Caco-2 (cell line): ENCODE measurements at regions not wholly inside any gene's neighbourhood (a gene's known extent, or its start where the extent isn't known, plus 50 kb on each side); places are given as distances from the start of the nearest gene placed in this dataset.

Experiments used
- BruUV-seq: library from RNA; stranded (reverse); fragments of 400-500 nt; replicated peaks from 2 replicates; lab custom pipeline; 2021; lab: Mats Ljungman, UMichigan
- CTCF ChIA-PET: fragments of 300-600 bp; sonication (Branson Sonifier 250); formaldehyde crosslinking; loops from one replicate; lab custom pipeline; 2022; ENCODE audit warnings: antibody characterized with exemption; lab: Charles Lee
- POLR2A ChIA-PET: fragments of 300-600 bp; sonication (Branson Sonifier 250); formaldehyde crosslinking; loops from one replicate; lab custom pipeline; 2022; ENCODE audit warnings: antibody characterized with exemption; lab: Charles Lee
- DNase-seq, 2 experiments: peaks; one replicate each; pipeline versions ENCODE4 v3.0.0 to v3.0.0-alpha.2; 2020 to 2022
- H3K27me3 ChIP-seq: replicated peaks from 2 replicates; pipeline ENCODE4 v1.6.0; 2011; ENCODE audit warnings: low read length; ENCODE audit not compliant: control insufficient read depth, insufficient read depth
- H3K36me3 ChIP-seq: 2 replicates; pipeline ENCODE4 v1.5.1; 2011; ENCODE audit warnings: low read length; ENCODE audit not compliant: control insufficient read depth, insufficient read depth
- H3K4me1 ChIP-seq: fragments of 250-450 bp; sonication (Bioruptor Pico); 2 replicates; pipeline ENCODE4 v1.5.1; 2020; ENCODE audit warnings: mild to moderate bottlenecking
- H3K4me3 ChIP-seq: 2 replicates; pipeline ENCODE4 v1.5.1; 2011; ENCODE audit warnings: low read depth, mild to moderate bottlenecking, control low read depth, low read length
- H3K9me3 ChIP-seq: fragments of 250-450 bp; sonication (Bioruptor Pico); 2 replicates; pipeline ENCODE4 v1.5.1; 2020; ENCODE audit warnings: mild to moderate bottlenecking, moderate library complexity
- H3K27ac Mint-ChIP-seq: one replicate; pipeline ENCODE4 v1.8.0; 2022; ENCODE audit warnings: mixed read lengths; ENCODE audit not compliant: unreplicated experiment
- H3K27me3 Mint-ChIP-seq: one replicate; pipeline ENCODE4 v1.8.0; 2022; ENCODE audit warnings: mixed read lengths; ENCODE audit not compliant: insufficient read depth, unreplicated experiment
- H3K36me3 Mint-ChIP-seq: one replicate; pipeline ENCODE4 v1.8.0; 2022; ENCODE audit warnings: mild to moderate bottlenecking, mixed read lengths; ENCODE audit not compliant: insufficient read depth, unreplicated experiment
- H3K4me1 Mint-ChIP-seq: one replicate; pipeline ENCODE4 v1.8.0; 2022; ENCODE audit warnings: low read depth, mixed read lengths; ENCODE audit not compliant: unreplicated experiment
- H3K4me3 Mint-ChIP-seq: one replicate; pipeline ENCODE4 v1.8.0; 2022; ENCODE audit warnings: mild to moderate bottlenecking, moderate library complexity, mixed read lengths; ENCODE audit not compliant: unreplicated experiment
- H3K9me3 Mint-ChIP-seq: one replicate; pipeline ENCODE4 v1.8.0; 2022; ENCODE audit warnings: mixed read lengths; ENCODE audit not compliant: unreplicated experiment
- CTCF ChIP-seq, 2 experiments: fragments of 200-600 bp in 1 of 2; IDR thresholded peaks; 1 replicate in 1 of 2; 2 replicates in 1 of 2; pipeline versions ENCODE4 v1.5.1 to v1.8.0; 2011 to 2022; ENCODE audit warnings: antibody characterized with exemption in 1 of 2, control low read depth in 1 of 2, inconsistent platforms in 1 of 2, low read depth in 1 of 2, low read length in 1 of 2, mild to moderate bottlenecking in 1 of 2, moderate library complexity in 1 of 2; ENCODE audit not compliant: insufficient read depth in 1 of 2, severe bottlenecking in 1 of 2, unreplicated experiment in 1 of 2
- intact Hi-C: fragments of 100-400 bp; cut with micrococcal nuclease; formaldehyde crosslinking; loops from one replicate; pipeline ENCODE4 v1.10.0; 2022; ENCODE audit not compliant: unreplicated experiment

- H3K4me1 ChIP-seq, result no peaks in the 10 kb centered on the region
- Mint-ChIP-seq H3K4me1 (no peaks in the 10 kb centered on the region), H3K9me3 (no peaks in the 10 kb centered on the region), H3K36me3 (no peaks in the 10 kb centered on the region), H3K27me3 (peaks cover 6% of the 10 kb centered on the region), H3K4me3 (no peak overlapping the region), H3K27ac (no peak overlapping the region)
- no peaks in the 10 kb centered on the region; the same call in 1 of the 2 replicates for H3K27me3 ChIP-seq
- POLR2A ChIA-PET, result no interaction called here
- no peak overlapping the region for H3K4me3 ChIP-seq
- TF ChIP-seq CTCF (IDR thresholded peaks at IDR 0.05; ENCODE audit: insufficient read depth in 1 of 2, low read depth in 1 of 2, low read length in 1 of 2, severe bottlenecking in 1 of 2, unreplicated experiment in 1 of 2), result no peak
- no peaks in the 10 kb centered on the region for H3K36me3 ChIP-seq
- no TSS peak for BruUV-seq
- intact Hi-C loops, result no loop called here
- CTCF ChIA-PET, result no interaction called here
- H3K9me3 ChIP-seq, result no peaks in the 10 kb centered on the region; the same call in 1 of the 2 replicates
- no peak for DNase-seq
Observed at GRCh38 chr13:21997726-21998125, 326.9 kb downstream of the FGF9 start.

- H3K9me3 ChIP-seq, result no peaks in the 10 kb centered on the region; the same call in 1 of the 2 replicates
- H3K4me1 ChIP-seq, result no peaks in the 10 kb centered on the region
- DNase-seq, result peak in 1 of 2 experiments; percentile 24
- Mint-ChIP-seq H3K4me3 (no peak overlapping the region), H3K9me3 (no peaks in the 10 kb centered on the region), H3K27me3 (peaks cover 6% of the 10 kb centered on the region), H3K27ac (no peak overlapping the region), H3K36me3 (no peaks in the 10 kb centered on the region), H3K4me1 (no peaks in the 10 kb centered on the region)
- intact Hi-C loops, result no loop called here
- peak in 1 of 2 experiments; percentile 37 for TF ChIP-seq CTCF (IDR thresholded peaks at IDR 0.05; ENCODE audit: insufficient read depth in 1 of 2, low read depth in 1 of 2, low read length in 1 of 2, severe bottlenecking in 1 of 2, unreplicated experiment in 1 of 2)
- no peaks in the 10 kb centered on the region for H3K36me3 ChIP-seq
- CTCF ChIA-PET, result no interaction called here
- H3K4me3 ChIP-seq, result no peak overlapping the region
- no peaks in the 10 kb centered on the region; the same call in 1 of the 2 replicates for H3K27me3 ChIP-seq
- BruUV-seq, result no TSS peak
- POLR2A ChIA-PET, result no interaction called here
Observed at GRCh38 chr13:21998279-21998990, 327.6 kb downstream of the FGF9 start.

- no peak overlapping the region for H3K27ac Mint-ChIP-seq
- H3K27me3 ChIP-seq, result no peaks in the 10 kb centered on the region; the same call in 1 of the 2 replicates
- BruUV-seq, result no TSS peak
Observed at GRCh38 chr13:21999666-22000065, 328.8 kb downstream of the FGF9 start.

More at GRCh38 chr13:21999666-22000065, 328.8 kb downstream of the FGF9 start:
- intact Hi-C loops, result no loop called here
- no peak overlapping the region for H3K4me3 ChIP-seq
- H3K36me3 ChIP-seq, result no peaks in the 10 kb centered on the region
- no peaks in the 10 kb centered on the region for H3K4me1 Mint-ChIP-seq
- H3K36me3 Mint-ChIP-seq, result no peaks in the 10 kb centered on the region
- peaks cover 8% of the 10 kb centered on the region for H3K27me3 Mint-ChIP-seq
- no peak for TF ChIP-seq CTCF (IDR thresholded peaks at IDR 0.05; ENCODE audit: insufficient read depth in 1 of 2, low read depth in 1 of 2, low read length in 1 of 2, severe bottlenecking in 1 of 2, unreplicated experiment in 1 of 2)
- H3K4me3 Mint-ChIP-seq, result no peak overlapping the region
- no peaks in the 10 kb centered on the region for H3K9me3 ChIP-seq
- no peak for DNase-seq
- CTCF ChIA-PET, result no interaction called here
- H3K4me1 ChIP-seq, result no peaks in the 10 kb centered on the region
- no peaks in the 10 kb centered on the region for H3K9me3 Mint-ChIP-seq
- POLR2A ChIA-PET, result no interaction called here
